ENCODE measurements at regions not wholly inside any gene's neighbourhood (a gene's known extent, or its start where the extent isn't known, plus 50 kb on each side); places are given as distances from the start of the nearest gene placed in this dataset.

DNA sequence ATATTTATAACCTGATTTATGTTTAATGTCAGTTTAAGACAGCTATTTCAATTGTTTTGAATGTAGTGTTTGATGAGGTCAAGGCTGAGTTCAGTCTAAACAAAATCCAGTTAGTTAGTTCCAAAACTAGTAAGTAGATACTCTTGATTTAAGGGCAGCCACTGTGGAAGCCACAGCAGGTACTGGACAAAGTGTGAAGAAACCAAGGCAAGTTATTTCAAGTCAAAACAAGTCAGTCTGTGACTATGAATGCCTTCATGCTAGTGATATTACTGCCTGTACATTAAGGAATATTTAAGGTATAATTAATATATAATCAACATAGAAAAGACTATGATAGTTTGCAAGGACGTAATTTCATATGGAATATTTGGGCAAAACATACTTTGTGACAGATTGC is 362.3 kb downstream of the DMRTA1 start:
- H3K36me3 ChIP-seq, result no peaks in the 10 kb centered on the region
- H3K27me3 ChIP-seq, result no peaks in the 10 kb centered on the region
- H3K4me1 ChIP-seq, result peaks cover 0 to 4% (median 0%) of the 10 kb centered on the region in 4 donors
- H3K27ac ChIP-seq, result no peak overlapping the region
- H3K4me3 ChIP-seq, result no peak overlapping the region
- 75 to 81% methylated on average over 1 of the region's 1 CpG for WGBS, 2 donors
- peaks cover 0 to 7% (median 0%) of the 10 kb centered on the region in 4 donors for H3K9me3 ChIP-seq
- TF ChIP-seq POLR2A (IDR thresholded peaks at IDR 0.05) (no peak), EP300 (IDR thresholded peaks at IDR 0.05) (no peak)
- TF ChIP-seq, protein P1, sequence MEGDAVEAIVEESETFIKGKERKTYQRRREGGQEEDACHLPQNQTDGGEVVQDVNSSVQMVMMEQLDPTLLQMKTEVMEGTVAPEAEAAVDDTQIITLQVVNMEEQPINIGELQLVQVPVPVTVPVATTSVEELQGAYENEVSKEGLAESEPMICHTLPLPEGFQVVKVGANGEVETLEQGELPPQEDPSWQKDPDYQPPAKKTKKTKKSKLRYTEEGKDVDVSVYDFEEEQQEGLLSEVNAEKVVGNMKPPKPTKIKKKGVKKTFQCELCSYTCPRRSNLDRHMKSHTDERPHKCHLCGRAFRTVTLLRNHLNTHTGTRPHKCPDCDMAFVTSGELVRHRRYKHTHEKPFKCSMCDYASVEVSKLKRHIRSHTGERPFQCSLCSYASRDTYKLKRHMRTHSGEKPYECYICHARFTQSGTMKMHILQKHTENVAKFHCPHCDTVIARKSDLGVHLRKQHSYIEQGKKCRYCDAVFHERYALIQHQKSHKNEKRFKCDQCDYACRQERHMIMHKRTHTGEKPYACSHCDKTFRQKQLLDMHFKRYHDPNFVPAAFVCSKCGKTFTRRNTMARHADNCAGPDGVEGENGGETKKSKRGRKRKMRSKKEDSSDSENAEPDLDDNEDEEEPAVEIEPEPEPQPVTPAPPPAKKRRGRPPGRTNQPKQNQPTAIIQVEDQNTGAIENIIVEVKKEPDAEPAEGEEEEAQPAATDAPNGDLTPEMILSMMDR (IDR thresholded peaks at IDR 0.05), result no peak
- no peak for DNase-seq (ENCODE audit: low spot score in 2 of 2)

DNA sequence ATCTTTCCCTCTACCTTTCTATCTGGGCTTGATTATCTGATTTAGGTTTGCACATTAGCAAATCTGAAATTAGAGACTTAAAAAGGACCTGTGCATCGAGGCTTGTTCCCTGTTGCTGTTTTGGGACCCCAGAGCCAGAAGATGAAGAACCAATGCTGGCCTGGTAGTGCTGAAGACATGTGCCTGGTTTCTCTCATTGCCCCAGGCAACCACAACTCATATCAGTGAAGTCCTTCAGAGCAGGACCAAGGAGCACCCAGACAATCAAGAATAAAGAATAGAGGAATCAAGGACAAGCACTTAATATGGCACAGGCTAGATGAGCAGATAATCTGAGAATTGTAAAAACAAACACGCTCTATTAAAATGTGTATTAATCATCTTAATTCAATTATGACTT is 362.7 kb downstream of the DMRTA1 start:
- no peaks in the 10 kb centered on the region for H3K36me3 ChIP-seq
- no peak overlapping the region for H3K27ac ChIP-seq
- WGBS, 2 donors, result 79 to 86% methylated on average over 2 of the region's 2 CpGs
- no peak for DNase-seq (ENCODE audit: low spot score in 2 of 2)
- no peak overlapping the region for H3K4me3 ChIP-seq
- peaks cover 0 to 2% (median 0%) of the 10 kb centered on the region in 4 donors for H3K9me3 ChIP-seq
- H3K27me3 ChIP-seq, result no peaks in the 10 kb centered on the region
- no peak for TF ChIP-seq POLR2A (IDR thresholded peaks at IDR 0.05)
- TF ChIP-seq, protein P1 (IDR thresholded peaks at IDR 0.05), result no peak
- TF ChIP-seq EP300 (IDR thresholded peaks at IDR 0.05), result no peak
- peaks cover 0 to 4% (median 0%) of the 10 kb centered on the region in 4 donors for H3K4me1 ChIP-seq

DNA sequence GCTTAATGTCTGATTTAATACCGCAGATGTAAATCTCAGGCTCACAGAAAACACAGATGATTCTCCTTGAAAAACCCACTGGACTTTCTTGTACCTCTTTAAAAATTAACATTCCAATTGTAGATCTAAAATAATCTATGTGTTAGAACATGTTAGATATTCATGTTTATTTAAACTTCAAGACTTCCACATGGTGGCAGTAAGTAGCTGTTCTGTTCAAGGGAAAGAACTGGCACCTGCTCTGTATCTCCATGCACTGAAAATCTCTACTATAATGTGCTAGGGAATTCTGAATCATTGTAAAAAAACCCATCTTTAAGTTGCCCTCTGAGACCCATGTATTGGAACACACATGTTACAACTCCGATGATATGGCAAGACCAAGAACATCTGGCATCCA is 366.9 kb downstream of the DMRTA1 start:
- DNase-seq (ENCODE audit: low spot score in 2 of 2), result no peak
- TF ChIP-seq EP300 (IDR thresholded peaks at IDR 0.05) (no peak), POLR2A (IDR thresholded peaks at IDR 0.05) (no peak)
- TF ChIP-seq, protein P1 (IDR thresholded peaks at IDR 0.05), result no peak
- H3K9me3 ChIP-seq, result no peaks in the 10 kb centered on the region
- no peaks in the 10 kb centered on the region for H3K27me3 ChIP-seq
- H3K36me3 ChIP-seq, result no peaks in the 10 kb centered on the region
- H3K4me1 ChIP-seq, result peaks cover 0 to 4% (median 0%) of the 10 kb centered on the region in 4 donors
- no peak overlapping the region for H3K27ac ChIP-seq
- H3K4me3 ChIP-seq, result no peak overlapping the region
- WGBS, 2 donors, result 66 to 73% methylated on average over 2 of the region's 2 CpGs

DNA sequence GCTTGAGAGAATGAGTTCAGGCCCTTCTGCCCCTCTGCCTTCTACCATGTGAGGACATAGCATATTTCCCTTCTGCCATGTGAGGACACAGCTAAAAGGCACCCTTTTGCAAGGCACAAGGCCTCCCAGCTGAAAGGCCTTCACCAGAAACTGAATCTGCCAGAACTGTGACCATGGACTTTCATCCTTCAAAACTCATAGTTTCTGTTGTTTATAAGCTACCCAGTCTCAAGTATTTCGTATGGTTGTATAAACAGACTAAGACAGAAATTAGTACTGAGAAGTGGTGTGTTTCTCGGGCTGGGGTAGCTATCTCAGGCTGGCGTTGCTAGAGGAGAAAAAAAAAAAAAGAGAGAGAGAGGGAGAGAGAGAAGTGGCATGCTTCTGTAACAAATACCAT is 368.6 kb downstream of the DMRTA1 start:
- WGBS, 2 donors, result 80 to 81% methylated on average over 3 of the region's 3 CpGs
- TF ChIP-seq, protein P1 (IDR thresholded peaks at IDR 0.05), result no peak
- no peak for TF ChIP-seq EP300 (IDR thresholded peaks at IDR 0.05)
- no peak for TF ChIP-seq POLR2A (IDR thresholded peaks at IDR 0.05)
- H3K27me3 ChIP-seq, result no peaks in the 10 kb centered on the region
- no peaks in the 10 kb centered on the region for H3K9me3 ChIP-seq
- no peak overlapping the region for H3K4me3 ChIP-seq
- peaks cover 0 to 4% (median 0%) of the 10 kb centered on the region in 4 donors for H3K4me1 ChIP-seq
- no peak for DNase-seq (ENCODE audit: low spot score in 2 of 2)
- no peak overlapping the region for H3K27ac ChIP-seq
- no peaks in the 10 kb centered on the region for H3K36me3 ChIP-seq

DNA sequence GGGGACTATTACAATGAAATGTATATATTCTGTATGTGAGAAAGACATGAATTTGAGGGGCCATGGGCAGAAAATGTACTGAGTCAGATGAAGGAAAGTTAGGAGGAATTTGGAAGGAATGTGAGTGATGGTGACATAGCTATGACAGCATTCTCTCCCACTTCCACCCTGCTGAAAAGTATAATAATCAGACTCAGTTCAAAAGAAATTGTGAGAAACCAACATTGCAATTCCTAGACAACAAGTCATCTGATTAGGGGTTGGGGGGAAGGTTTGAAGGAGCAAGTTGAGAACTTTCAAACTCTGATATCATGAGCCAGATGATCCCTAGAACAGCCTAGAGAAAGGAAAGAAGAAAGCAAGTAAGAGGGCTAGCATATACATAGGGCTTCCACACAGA is 370.6 kb downstream of the DMRTA1 start:
- H3K27me3 ChIP-seq, result no peaks in the 10 kb centered on the region
- DNase-seq (ENCODE audit: low spot score in 2 of 2), result no peak
- H3K27ac ChIP-seq, result no peak overlapping the region
- no peaks in the 10 kb centered on the region for H3K9me3 ChIP-seq
- no peak for TF ChIP-seq POLR2A (IDR thresholded peaks at IDR 0.05)
- no peak for TF ChIP-seq EP300 (IDR thresholded peaks at IDR 0.05)
- TF ChIP-seq, protein P1 (IDR thresholded peaks at IDR 0.05), result no peak
- no peaks in the 10 kb centered on the region for H3K36me3 ChIP-seq
- no peak overlapping the region for H3K4me3 ChIP-seq
- peaks cover 0 to 4% (median 0%) of the 10 kb centered on the region in 4 donors for H3K4me1 ChIP-seq

Measured in tibial nerve (tissue), 4 donors.